ENCODE measurements at regions not wholly inside any gene's neighbourhood (a gene's known extent, or its start where the extent isn't known, plus 50 kb on each side); places are given as distances from the start of the nearest gene placed in this dataset.

GRCh38 chr11:106236295-106236694, 158.8 kb downstream of the AASDHPPT start:
- no peak for DNase-seq
- Mint-ChIP-seq H3K36me3 (ENCODE audit: insufficient read depth, unreplicated experiment) (no peaks in the 10 kb centered on the region), H3K27ac (ENCODE audit: unreplicated experiment) (no peak overlapping the region), H3K27me3 (ENCODE audit: insufficient read depth, unreplicated experiment) (no peaks in the 10 kb centered on the region), H3K4me3 (ENCODE audit: unreplicated experiment) (no peak overlapping the region), H3K9me3 (ENCODE audit: unreplicated experiment) (peaks cover 29% of the 10 kb centered on the region), H3K4me1 (ENCODE audit: low read depth, unreplicated experiment) (no peaks in the 10 kb centered on the region)
- Histone ChIP-seq H3K36me3 (ENCODE audit: control insufficient read depth, insufficient read depth, low read length) (no peaks in the 10 kb centered on the region), H3K27me3 (replicated peaks; ENCODE audit: control insufficient read depth, insufficient read depth, low read length) (no peaks in the 10 kb centered on the region), H3K4me1 (0 out of 2 replicates have a peak, but pooled peaks cover 6% of the 10 kb centered on the region), H3K4me3 (ENCODE audit: low read depth, low read length) (no peak overlapping the region), H3K9me3 (peaks cover 12% of the 10 kb centered on the region)
- intact Hi-C loops (cut with micrococcal nuclease; ENCODE audit: unreplicated experiment) = no loop called here
- CTCF ChIA-PET = no interaction called here
- no TSS peak for BruUV-seq (replicated peaks)
- TF ChIP-seq, protein P1, sequence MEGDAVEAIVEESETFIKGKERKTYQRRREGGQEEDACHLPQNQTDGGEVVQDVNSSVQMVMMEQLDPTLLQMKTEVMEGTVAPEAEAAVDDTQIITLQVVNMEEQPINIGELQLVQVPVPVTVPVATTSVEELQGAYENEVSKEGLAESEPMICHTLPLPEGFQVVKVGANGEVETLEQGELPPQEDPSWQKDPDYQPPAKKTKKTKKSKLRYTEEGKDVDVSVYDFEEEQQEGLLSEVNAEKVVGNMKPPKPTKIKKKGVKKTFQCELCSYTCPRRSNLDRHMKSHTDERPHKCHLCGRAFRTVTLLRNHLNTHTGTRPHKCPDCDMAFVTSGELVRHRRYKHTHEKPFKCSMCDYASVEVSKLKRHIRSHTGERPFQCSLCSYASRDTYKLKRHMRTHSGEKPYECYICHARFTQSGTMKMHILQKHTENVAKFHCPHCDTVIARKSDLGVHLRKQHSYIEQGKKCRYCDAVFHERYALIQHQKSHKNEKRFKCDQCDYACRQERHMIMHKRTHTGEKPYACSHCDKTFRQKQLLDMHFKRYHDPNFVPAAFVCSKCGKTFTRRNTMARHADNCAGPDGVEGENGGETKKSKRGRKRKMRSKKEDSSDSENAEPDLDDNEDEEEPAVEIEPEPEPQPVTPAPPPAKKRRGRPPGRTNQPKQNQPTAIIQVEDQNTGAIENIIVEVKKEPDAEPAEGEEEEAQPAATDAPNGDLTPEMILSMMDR (IDR thresholded peaks at IDR 0.05; ENCODE audit: insufficient read depth in 1 of 2, low read depth in 1 of 2, low read length in 1 of 2, severe bottlenecking in 1 of 2, unreplicated experiment in 1 of 2) = no peak
- POLR2A ChIA-PET = no interaction called here

GRCh38 chr11:106238704-106239360, 161.4 kb downstream of the AASDHPPT start:
- POLR2A ChIA-PET = no interaction called here
- no peaks in the 10 kb centered on the region for H3K9me3 ChIP-seq
- Mint-ChIP-seq H3K27me3 (ENCODE audit: insufficient read depth, unreplicated experiment) (no peaks in the 10 kb centered on the region), H3K4me3 (ENCODE audit: unreplicated experiment) (no peak overlapping the region), H3K27ac (ENCODE audit: unreplicated experiment) (no peak overlapping the region), H3K9me3 (ENCODE audit: unreplicated experiment) (peaks cover 13% of the 10 kb centered on the region), H3K36me3 (ENCODE audit: insufficient read depth, unreplicated experiment) (no peaks in the 10 kb centered on the region), H3K4me1 (ENCODE audit: low read depth, unreplicated experiment) (no peaks in the 10 kb centered on the region)
- intact Hi-C loops (cut with micrococcal nuclease; ENCODE audit: unreplicated experiment) = no loop called here
- 0 out of 2 replicates have a peak, but pooled peaks cover 6% of the 10 kb centered on the region for H3K4me1 ChIP-seq
- CTCF ChIA-PET = no interaction called here
- H3K27me3 ChIP-seq (replicated peaks; ENCODE audit: control insufficient read depth, insufficient read depth, low read length) = no peaks in the 10 kb centered on the region
- no peak for DNase-seq
- H3K4me3 ChIP-seq (ENCODE audit: low read depth, low read length) = no peak overlapping the region
- TF ChIP-seq, protein P1 (IDR thresholded peaks at IDR 0.05; ENCODE audit: insufficient read depth in 1 of 2, low read depth in 1 of 2, low read length in 1 of 2, severe bottlenecking in 1 of 2, unreplicated experiment in 1 of 2) = no peak
- BruUV-seq (replicated peaks) = no TSS peak
- no peaks in the 10 kb centered on the region for H3K36me3 ChIP-seq (ENCODE audit: control insufficient read depth, insufficient read depth, low read length)

- Mint-ChIP-seq H3K36me3 (ENCODE audit: insufficient read depth, unreplicated experiment) (no peaks in the 10 kb centered on the region), H3K4me1 (ENCODE audit: low read depth, unreplicated experiment) (no peaks in the 10 kb centered on the region), H3K27ac (ENCODE audit: unreplicated experiment) (no peak overlapping the region), H3K4me3 (ENCODE audit: unreplicated experiment) (no peak overlapping the region), H3K27me3 (ENCODE audit: insufficient read depth, unreplicated experiment) (no peaks in the 10 kb centered on the region), H3K9me3 (ENCODE audit: unreplicated experiment) (peaks cover 20% of the 10 kb centered on the region)
- H3K4me1 ChIP-seq = 0 out of 2 replicates have a peak, but pooled peaks cover 6% of the 10 kb centered on the region
- H3K4me3 ChIP-seq (ENCODE audit: low read depth, low read length) = no peak overlapping the region
- no peak for DNase-seq
- BruUV-seq (replicated peaks) = no TSS peak
- H3K36me3 ChIP-seq (ENCODE audit: control insufficient read depth, insufficient read depth, low read length) = no peaks in the 10 kb centered on the region
- H3K27me3 ChIP-seq (replicated peaks; ENCODE audit: control insufficient read depth, insufficient read depth, low read length) = no peaks in the 10 kb centered on the region
- ChIA-PET POLR2A (no interaction called here), CTCF (interaction anchor here (0.6 kb wide), 1 partner anchor 415 kb away, joined by 5 read pairs; no protein-coding TSS in a partner anchor)
- H3K9me3 ChIP-seq = peaks cover 6% of the 10 kb centered on the region
- TF ChIP-seq, protein P1 (IDR thresholded peaks at IDR 0.05; ENCODE audit: insufficient read depth in 1 of 2, low read depth in 1 of 2, low read length in 1 of 2, severe bottlenecking in 1 of 2, unreplicated experiment in 1 of 2) = no peak
- intact Hi-C loops (cut with micrococcal nuclease; ENCODE audit: unreplicated experiment) = no loop called here
These were observed 164.3 kb downstream of the AASDHPPT start for GRCh38 chr11:106241601-106242257.

Data from Caco-2 (cell line).